ENCODE measurements at regions not wholly inside any gene's neighbourhood (a gene's known extent, or its start where the extent isn't known, plus 50 kb on each side); places are given as distances from the start of the nearest gene placed in this dataset.

DNA sequence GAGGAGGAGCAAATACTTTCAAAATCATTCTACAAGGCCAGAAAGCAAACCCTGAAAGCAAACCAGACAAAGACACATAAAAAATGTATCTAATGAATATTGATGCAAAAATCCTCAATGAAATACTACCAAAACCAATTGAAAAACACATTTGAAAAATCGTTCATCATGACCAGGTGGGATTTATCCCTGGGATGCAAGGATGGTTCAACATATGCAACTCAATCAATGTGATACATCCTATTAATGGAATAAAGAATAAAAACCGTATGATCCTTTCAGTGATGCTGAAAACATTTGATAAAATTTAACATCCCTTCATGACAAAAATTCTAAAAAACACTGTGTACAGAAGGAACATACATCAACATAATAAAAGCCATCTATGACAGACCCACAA, 337.6 kb downstream of the NNT start:
- Mint-ChIP-seq H3K36me3 (ENCODE audit: insufficient read depth in 1 of 3, low read depth in 3 of 3) (peaks cover 5 to 20% (median 5%) of the 10 kb centered on the region in 3 experiments), H3K27me3 (ENCODE audit: low read depth) (no peaks in the 10 kb centered on the region), H3K27ac (no peak overlapping the region), H3K4me1 (no peaks in the 10 kb centered on the region), H3K4me3 (no peak overlapping the region), H3K9me3 (peaks cover 25 to 26% of the 10 kb centered on the region in 2 experiments)
- Histone ChIP-seq H3K23me2 (ENCODE audit: insufficient read length, low read depth, low read length, poor library complexity, severe bottlenecking) (no peaks in the 10 kb centered on the region), H4K5ac (ENCODE audit: insufficient read length, low read depth, low read length) (no peak overlapping the region), H2BK20ac (ENCODE audit: low read depth, low read length, poor library complexity, severe bottlenecking) (no peak overlapping the region), H2BK120ac (ENCODE audit: low read depth, low read length, poor library complexity, severe bottlenecking) (no peak overlapping the region), H3K9me3 (ENCODE audit: control insufficient read depth, low read depth, low read length) (no peaks in the 10 kb centered on the region), H3K27me3 (ENCODE audit: insufficient read depth, low read length) (no peaks in the 10 kb centered on the region), H3K4me2 (ENCODE audit: insufficient read depth, insufficient read length, low read length) (no peak overlapping the region), H3K79me2 (ENCODE audit: insufficient read depth, low read length) (no peaks in the 10 kb centered on the region), H3K79me1 (ENCODE audit: insufficient read depth, low read depth, low read length, poor library complexity, severe bottlenecking) (no peaks in the 10 kb centered on the region), H3K4me1 (ENCODE audit: insufficient read depth, low read length) (no peaks in the 10 kb centered on the region), H4K91ac (ENCODE audit: insufficient read length, low read depth, low read length) (no peak overlapping the region), H3K27ac (ENCODE audit: insufficient read length, low read depth, low read length) (no peak overlapping the region), H3K14ac (ENCODE audit: insufficient read depth, low read length) (no peak overlapping the region), H4K8ac (replicated peaks; ENCODE audit: insufficient read length, low read depth, low read length) (no peak overlapping the region), H2AK5ac (ENCODE audit: insufficient read length, low read length) (no peak overlapping the region), H3K18ac (ENCODE audit: insufficient read length, low read depth, low read length) (no peak overlapping the region), H2BK5ac (ENCODE audit: insufficient read length, low read length) (no peak overlapping the region), H2AFZ (ENCODE audit: low read length) (no peak overlapping the region), H2BK15ac (ENCODE audit: low read depth, low read length) (no peak overlapping the region), H3K23ac (ENCODE audit: insufficient read length, low read depth, low read length) (no peak overlapping the region), H3K56ac (ENCODE audit: insufficient read length, low read depth, low read length) (no peak overlapping the region), H3T11ph (ENCODE audit: low read length) (no peak overlapping the region), H4K20me1 (ENCODE audit: control insufficient read depth, insufficient read depth, insufficient read length) (no peaks in the 10 kb centered on the region), H3K9ac (ENCODE audit: extremely low read depth, insufficient read length, low read length) (no peak overlapping the region), H2BK12ac (ENCODE audit: insufficient read length, low read depth, low read length) (no peak overlapping the region), H3K4ac (ENCODE audit: low read depth, low read length) (no peak overlapping the region)
- WGBS (ENCODE audit: extremely low coverage, insufficient read length, low lambda C conversion rate), result no CpG with 5 or more reads among the region's 2 CpGs
- TF ChIP-seq, protein P1, sequence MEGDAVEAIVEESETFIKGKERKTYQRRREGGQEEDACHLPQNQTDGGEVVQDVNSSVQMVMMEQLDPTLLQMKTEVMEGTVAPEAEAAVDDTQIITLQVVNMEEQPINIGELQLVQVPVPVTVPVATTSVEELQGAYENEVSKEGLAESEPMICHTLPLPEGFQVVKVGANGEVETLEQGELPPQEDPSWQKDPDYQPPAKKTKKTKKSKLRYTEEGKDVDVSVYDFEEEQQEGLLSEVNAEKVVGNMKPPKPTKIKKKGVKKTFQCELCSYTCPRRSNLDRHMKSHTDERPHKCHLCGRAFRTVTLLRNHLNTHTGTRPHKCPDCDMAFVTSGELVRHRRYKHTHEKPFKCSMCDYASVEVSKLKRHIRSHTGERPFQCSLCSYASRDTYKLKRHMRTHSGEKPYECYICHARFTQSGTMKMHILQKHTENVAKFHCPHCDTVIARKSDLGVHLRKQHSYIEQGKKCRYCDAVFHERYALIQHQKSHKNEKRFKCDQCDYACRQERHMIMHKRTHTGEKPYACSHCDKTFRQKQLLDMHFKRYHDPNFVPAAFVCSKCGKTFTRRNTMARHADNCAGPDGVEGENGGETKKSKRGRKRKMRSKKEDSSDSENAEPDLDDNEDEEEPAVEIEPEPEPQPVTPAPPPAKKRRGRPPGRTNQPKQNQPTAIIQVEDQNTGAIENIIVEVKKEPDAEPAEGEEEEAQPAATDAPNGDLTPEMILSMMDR (conservative IDR thresholded peaks at IDR 0.05), result no peak
- DNase-seq, result no peak

Data from H9 (cell line).